Neural cell (in vitro differentiated cells): ENCODE measurements at regions not wholly inside any gene's neighbourhood (a gene's known extent, or its start where the extent isn't known, plus 50 kb on each side); places are given as distances from the start of the nearest gene placed in this dataset.

ENCODE experiments used
- H2AFZ ChIP-seq: fragments of 200-600, 300-800 bp; sonication (generic), shearing (Covaris generic); 2 replicates; pipeline ENCODE4 v1.6.0; 2014; ENCODE audit warnings: low read depth, mild to moderate bottlenecking, antibody characterized with exemption, low read length, moderate library complexity
- H3F3A ChIP-seq: fragments of 200-600 bp; shearing (Covaris generic); 2 replicates; pipeline ENCODE4 v1.6.1; 2016; ENCODE audit warnings: mild to moderate bottlenecking, moderate library complexity, mixed read lengths, antibody characterized with exemption, low read length; ENCODE audit not compliant: insufficient read depth, poor library complexity, severe bottlenecking
- H3K27ac ChIP-seq: fragments of 200-600, 300-800 bp; sonication (generic), shearing (Covaris generic); 2 replicates; pipeline ENCODE4 v1.5.1; 2014; ENCODE audit warnings: mild to moderate bottlenecking, low read length, moderate library complexity
- H3K27me3 ChIP-seq: fragments of 300-800, 200-600 bp; sonication (generic), shearing (Covaris generic); 2 replicates; pipeline ENCODE4 v1.6.0; 2014; ENCODE audit warnings: mild to moderate bottlenecking, low read depth, low read length, moderate library complexity; ENCODE audit not compliant: insufficient read depth
- H3K36me3 ChIP-seq: fragments of 300-800, 200-600 bp; sonication (generic), shearing (Covaris generic); 2 replicates; pipeline ENCODE4 v1.5.1; 2014; ENCODE audit warnings: mild to moderate bottlenecking, antibody characterized with exemption, low read length, moderate library complexity; ENCODE audit not compliant: insufficient read depth
- H3K4me2 ChIP-seq: fragments of 300-800, 200-600 bp; sonication (generic), shearing (Covaris generic); 2 replicates; pipeline ENCODE4 v1.6.0; 2014; ENCODE audit warnings: mild to moderate bottlenecking, low read length
- H3K4me3 ChIP-seq: fragments of 300-800, 200-600 bp; sonication (generic), shearing (Covaris generic); 2 replicates; pipeline ENCODE4 v1.5.1; 2014; ENCODE audit warnings: mild to moderate bottlenecking, low read length, moderate library complexity
- H3K79me2 ChIP-seq: fragments of 200-600 bp; shearing (Covaris generic); replicated peaks from 2 replicates; pipeline ENCODE4 v1.6.0; 2014; ENCODE audit warnings: mild to moderate bottlenecking, low read length, moderate library complexity; ENCODE audit not compliant: insufficient read depth
- H3K9ac ChIP-seq: fragments of 300-800, 200-600 bp; sonication (generic), shearing (Covaris generic); 2 replicates; pipeline ENCODE4 v1.6.1; 2016; ENCODE audit warnings: mild to moderate bottlenecking, low read length, mixed read lengths
- H3K9me2 ChIP-seq: fragments of 200-600 bp; shearing (Covaris generic); 2 replicates; pipeline ENCODE4 v1.6.1; 2016; ENCODE audit warnings: mild to moderate bottlenecking, low read length, mixed read lengths; ENCODE audit not compliant: insufficient read depth
- H3K9me3 ChIP-seq: fragments of 200-600, 300-800 bp; sonication (generic), shearing (Covaris generic); 2 replicates; pipeline ENCODE4 v1.6.1; 2016; ENCODE audit warnings: mild to moderate bottlenecking, mixed run types, low read length, moderate library complexity, mixed read lengths
- H4K20me1 ChIP-seq: fragments of 200-600 bp; shearing (Covaris generic); 2 replicates; pipeline ENCODE4 v1.6.1; 2016; ENCODE audit warnings: mild to moderate bottlenecking, mixed run types; ENCODE audit not compliant: insufficient read depth
- CTCF ChIP-seq: fragments of 450-650 bp; IDR thresholded peaks from 2 replicates; pipeline ENCODE4 v1.5.1; 2014; ENCODE audit warnings: antibody characterized with exemption, mild to moderate bottlenecking, moderate library complexity; ENCODE audit not compliant: poor library complexity, severe bottlenecking
- EP300 ChIP-seq: fragments of 450-650 bp; conservative IDR thresholded peaks from 2 replicates; pipeline ENCODE4 v1.6.1; 2014; ENCODE audit warnings: antibody characterized with exemption, mild to moderate bottlenecking, moderate library complexity; ENCODE audit not compliant: poor library complexity, severe bottlenecking
- EZH2 ChIP-seq: fragments of 200-600, 300-800 bp; shearing (Covaris generic), sonication (generic); IDR thresholded peaks from 2 replicates; pipeline ENCODE4 v1.6.1; 2014; ENCODE audit warnings: antibody characterized with exemption, low read length, borderline replicate concordance, mild to moderate bottlenecking; ENCODE audit not compliant: insufficient read depth, poor library complexity, severe bottlenecking
- MXI1 ChIP-seq: fragments of 450-650 bp; conservative IDR thresholded peaks from 2 replicates; pipeline ENCODE4 v1.6.1; 2014; ENCODE audit warnings: antibody characterized with exemption, mild to moderate bottlenecking; ENCODE audit not compliant: poor library complexity, severe bottlenecking
- RAD21 ChIP-seq: fragments of 450-650 bp; conservative IDR thresholded peaks from 2 replicates; pipeline ENCODE4 v1.6.1; 2014; ENCODE audit warnings: antibody characterized with exemption, mild to moderate bottlenecking, moderate library complexity
- REST ChIP-seq: IDR thresholded peaks from 2 replicates; pipeline ENCODE4 v1.6.1; 2012; ENCODE audit warnings: borderline replicate concordance
- SMC3 ChIP-seq: fragments of 450-650 bp; conservative IDR thresholded peaks from 2 replicates; pipeline ENCODE4 v1.6.1; 2014; ENCODE audit warnings: antibody characterized with exemption, mild to moderate bottlenecking, moderate library complexity; ENCODE audit not compliant: poor library complexity
- TAF1 ChIP-seq: IDR thresholded peaks from 2 replicates; pipeline ENCODE4 v1.6.1; 2012; ENCODE audit warnings: low read depth

GRCh38 chr18:73563345-73563744 lies 584.3 kb downstream of the FBXO15 start:
- H3K9ac ChIP-seq, result no peak overlapping the region
- no peaks in the 10 kb centered on the region for H3K79me2 ChIP-seq
- no peaks in the 10 kb centered on the region for H3K9me3 ChIP-seq
- H3K4me2 ChIP-seq, result no peak overlapping the region
- no peaks in the 10 kb centered on the region for H4K20me1 ChIP-seq
- no peak overlapping the region for H3K4me3 ChIP-seq
- H3F3A ChIP-seq, result no peaks in the 10 kb centered on the region
- H3K27me3 ChIP-seq, result no peaks in the 10 kb centered on the region
- TF ChIP-seq EZH2 (no peak), MXI1 (no peak), CTCF (no peak), RAD21 (no peak), SMC3 (no peak), REST (no peak)
- no peak overlapping the region for H2AFZ ChIP-seq
- no peak overlapping the region for H3K27ac ChIP-seq
- no peaks in the 10 kb centered on the region for H3K9me2 ChIP-seq
- H3K36me3 ChIP-seq, result no peaks in the 10 kb centered on the region

- TF ChIP-seq SMC3, result no peak
- TF ChIP-seq CTCF, result no peak
- TF ChIP-seq EP300, result no peak
- no peak for TF ChIP-seq RAD21
- TF ChIP-seq EZH2, result no peak
- TF ChIP-seq MXI1, result no peak
- no peak for TF ChIP-seq TAF1
- no peak for TF ChIP-seq REST
- Histone ChIP-seq H3K4me2 (no peak overlapping the region), H2AFZ (no peak overlapping the region), H3K27ac (no peak overlapping the region), H3K9me3 (no peaks in the 10 kb centered on the region), H3F3A (no peaks in the 10 kb centered on the region), H3K36me3 (no peaks in the 10 kb centered on the region), H3K9ac (no peak overlapping the region), H3K27me3 (no peaks in the 10 kb centered on the region), H3K4me3 (no peak overlapping the region), H4K20me1 (no peaks in the 10 kb centered on the region), H3K79me2 (no peaks in the 10 kb centered on the region), H3K9me2 (no peaks in the 10 kb centered on the region)
These were observed 590.7 kb downstream of the FBXO15 start for GRCh38 chr18:73556904-73557303.
